ENCODE measurements at regions not wholly inside any gene's neighbourhood (a gene's known extent, or its start where the extent isn't known, plus 50 kb on each side); places are given as distances from the start of the nearest gene placed in this dataset.

DNA sequence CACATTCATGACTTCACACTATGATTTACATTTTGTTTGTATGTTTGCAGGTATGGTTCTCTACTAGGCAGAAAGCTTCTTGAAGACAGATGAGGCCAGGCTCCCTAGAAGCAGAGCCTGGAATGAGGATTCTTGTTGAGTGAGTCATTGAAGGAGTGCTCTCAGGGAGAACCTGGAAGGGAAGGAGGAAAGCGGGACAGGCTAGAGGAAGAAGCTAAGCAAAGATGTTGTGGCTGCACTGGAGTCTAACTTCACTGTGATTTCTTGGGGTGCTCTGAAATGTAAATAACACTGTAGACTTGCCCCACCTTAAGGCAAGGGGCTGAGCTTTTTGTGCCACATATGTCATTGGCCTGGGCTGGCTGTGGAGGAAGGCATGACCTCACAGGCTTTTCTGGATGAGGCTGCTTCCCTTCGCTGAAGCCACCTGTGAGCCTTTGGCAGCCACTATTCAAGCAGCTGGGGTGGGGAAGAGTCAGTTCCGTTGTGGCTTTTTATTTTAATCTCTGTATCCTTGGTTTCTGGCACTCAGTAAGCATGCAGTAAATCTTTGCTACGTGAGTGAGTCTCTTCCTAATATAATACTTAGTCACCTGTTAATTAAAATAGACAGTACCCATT lies 307.3 kb downstream of the SV2B start:
- TF ChIP-seq POLR2A (IDR thresholded peaks at IDR 0.05; ENCODE audit: low read length) (no peak), GATA1 (IDR thresholded peaks at IDR 0.05; ENCODE audit: low read depth, low read length) (no peak)
